ENCODE measurements at regions not wholly inside any gene's neighbourhood (a gene's known extent, or its start where the extent isn't known, plus 50 kb on each side); places are given as distances from the start of the nearest gene placed in this dataset.

DNA sequence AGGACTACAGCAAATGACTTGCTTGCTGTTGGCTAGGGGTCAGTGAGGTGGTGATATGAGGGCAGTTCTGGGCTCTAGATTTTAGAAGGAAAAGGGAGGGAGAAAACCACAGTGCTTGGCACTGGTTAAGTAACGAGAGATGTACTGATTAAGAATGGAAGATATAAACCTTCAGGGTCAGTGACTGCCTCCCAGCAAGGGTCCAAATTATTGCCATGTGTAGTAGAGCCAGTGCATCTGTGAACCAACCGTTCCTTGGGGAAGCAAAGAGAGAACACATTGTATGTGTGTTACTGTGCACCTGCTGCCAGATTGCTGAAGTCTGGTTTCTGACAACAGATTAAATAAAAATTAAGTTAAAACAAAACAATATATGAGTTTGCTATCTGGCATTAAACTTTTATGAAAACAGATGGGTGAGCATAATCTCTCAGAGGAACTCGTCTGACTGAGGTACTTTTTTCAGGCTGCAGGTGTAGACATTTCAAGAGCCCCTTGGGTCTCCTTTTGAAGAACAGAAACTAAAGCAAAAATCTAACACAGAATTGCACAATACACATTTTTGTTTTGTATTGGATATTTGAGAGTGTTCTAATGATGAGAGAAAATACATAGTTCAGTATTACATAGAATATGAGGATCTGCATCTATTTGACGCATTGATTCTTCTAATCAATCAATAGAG, 1120.6 kb downstream of the SORCS3 start:
- Histone ChIP-seq H3K27me3 (ENCODE audit: control insufficient read depth, low read length) (no peaks in the 10 kb centered on the region), H3K79me2 (ENCODE audit: control insufficient read depth, low read length) (no peaks in the 10 kb centered on the region), H3K4me3 (ENCODE audit: low read length) (no peak overlapping the region), H3K4me1 (ENCODE audit: control insufficient read depth, low read length) (no peaks in the 10 kb centered on the region), H3K4me2 (ENCODE audit: low read length) (no peak overlapping the region), H3K9me2 (replicated peaks; ENCODE audit: control insufficient read depth, low read length) (no peaks in the 10 kb centered on the region), H3K36me3 (ENCODE audit: control insufficient read depth, low read length) (no peaks in the 10 kb centered on the region), H3K9me3 (ENCODE audit: control insufficient read depth, insufficient read depth, low read length) (no peaks in the 10 kb centered on the region), H3F3A (ENCODE audit: control insufficient read depth, insufficient read depth) (no peaks in the 10 kb centered on the region), H4K20me1 (ENCODE audit: control insufficient read depth, insufficient read depth, low read depth, low read length) (no peaks in the 10 kb centered on the region), H3K27ac (ENCODE audit: low read depth, low read length) (no peak overlapping the region)
- no peak for TF ChIP-seq EZH2phosphoT487 (IDR thresholded peaks at IDR 0.05; ENCODE audit: borderline replicate concordance, low read length)
- TF ChIP-seq, protein P1, sequence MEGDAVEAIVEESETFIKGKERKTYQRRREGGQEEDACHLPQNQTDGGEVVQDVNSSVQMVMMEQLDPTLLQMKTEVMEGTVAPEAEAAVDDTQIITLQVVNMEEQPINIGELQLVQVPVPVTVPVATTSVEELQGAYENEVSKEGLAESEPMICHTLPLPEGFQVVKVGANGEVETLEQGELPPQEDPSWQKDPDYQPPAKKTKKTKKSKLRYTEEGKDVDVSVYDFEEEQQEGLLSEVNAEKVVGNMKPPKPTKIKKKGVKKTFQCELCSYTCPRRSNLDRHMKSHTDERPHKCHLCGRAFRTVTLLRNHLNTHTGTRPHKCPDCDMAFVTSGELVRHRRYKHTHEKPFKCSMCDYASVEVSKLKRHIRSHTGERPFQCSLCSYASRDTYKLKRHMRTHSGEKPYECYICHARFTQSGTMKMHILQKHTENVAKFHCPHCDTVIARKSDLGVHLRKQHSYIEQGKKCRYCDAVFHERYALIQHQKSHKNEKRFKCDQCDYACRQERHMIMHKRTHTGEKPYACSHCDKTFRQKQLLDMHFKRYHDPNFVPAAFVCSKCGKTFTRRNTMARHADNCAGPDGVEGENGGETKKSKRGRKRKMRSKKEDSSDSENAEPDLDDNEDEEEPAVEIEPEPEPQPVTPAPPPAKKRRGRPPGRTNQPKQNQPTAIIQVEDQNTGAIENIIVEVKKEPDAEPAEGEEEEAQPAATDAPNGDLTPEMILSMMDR (IDR thresholded peaks at IDR 0.05; ENCODE audit: low read depth, low read length, poor library complexity, severe bottlenecking) = no peak

DNA sequence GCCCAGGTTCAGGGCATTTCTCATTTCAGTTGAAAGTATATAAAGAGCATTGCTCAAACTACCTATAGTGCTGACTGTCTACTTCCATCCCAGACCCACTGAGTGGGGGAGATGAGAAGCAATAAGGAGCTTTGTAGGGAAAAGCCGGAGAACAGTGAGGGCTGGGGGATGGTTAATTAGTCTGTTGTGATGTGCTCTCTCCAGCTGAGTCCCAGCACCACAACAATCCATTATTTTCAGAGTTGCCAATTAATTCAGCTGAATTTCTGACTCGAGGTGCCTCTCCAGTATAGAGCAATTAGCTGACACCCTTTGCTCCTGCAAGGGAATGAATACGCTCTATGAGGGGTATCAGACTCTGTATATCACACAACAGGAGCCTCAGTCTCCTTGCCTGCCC, 1118.6 kb downstream of the SORCS3 start:
- H3K9me2 ChIP-seq (replicated peaks; ENCODE audit: control insufficient read depth, low read length) = no peaks in the 10 kb centered on the region
- no peaks in the 10 kb centered on the region for H3K9me3 ChIP-seq (ENCODE audit: control insufficient read depth, insufficient read depth, low read length)
- H3K4me3 ChIP-seq (ENCODE audit: low read length) = no peak overlapping the region
- no peaks in the 10 kb centered on the region for H3K79me2 ChIP-seq (ENCODE audit: control insufficient read depth, low read length)
- H3K4me1 ChIP-seq (ENCODE audit: control insufficient read depth, low read length) = no peaks in the 10 kb centered on the region
- no peak overlapping the region for H3K4me2 ChIP-seq (ENCODE audit: low read length)
- no peaks in the 10 kb centered on the region for H3K27me3 ChIP-seq (ENCODE audit: control insufficient read depth, low read length)
- H3F3A ChIP-seq (ENCODE audit: control insufficient read depth, insufficient read depth) = no peaks in the 10 kb centered on the region
- H3K36me3 ChIP-seq (ENCODE audit: control insufficient read depth, low read length) = no peaks in the 10 kb centered on the region
- TF ChIP-seq, protein P1 (IDR thresholded peaks at IDR 0.05; ENCODE audit: low read depth, low read length, poor library complexity, severe bottlenecking) = no peak
- TF ChIP-seq EZH2phosphoT487 (IDR thresholded peaks at IDR 0.05; ENCODE audit: borderline replicate concordance, low read length) = no peak
- no peaks in the 10 kb centered on the region for H4K20me1 ChIP-seq (ENCODE audit: control insufficient read depth, insufficient read depth, low read depth, low read length)
- H3K27ac ChIP-seq (ENCODE audit: low read depth, low read length) = no peak overlapping the region

DNA sequence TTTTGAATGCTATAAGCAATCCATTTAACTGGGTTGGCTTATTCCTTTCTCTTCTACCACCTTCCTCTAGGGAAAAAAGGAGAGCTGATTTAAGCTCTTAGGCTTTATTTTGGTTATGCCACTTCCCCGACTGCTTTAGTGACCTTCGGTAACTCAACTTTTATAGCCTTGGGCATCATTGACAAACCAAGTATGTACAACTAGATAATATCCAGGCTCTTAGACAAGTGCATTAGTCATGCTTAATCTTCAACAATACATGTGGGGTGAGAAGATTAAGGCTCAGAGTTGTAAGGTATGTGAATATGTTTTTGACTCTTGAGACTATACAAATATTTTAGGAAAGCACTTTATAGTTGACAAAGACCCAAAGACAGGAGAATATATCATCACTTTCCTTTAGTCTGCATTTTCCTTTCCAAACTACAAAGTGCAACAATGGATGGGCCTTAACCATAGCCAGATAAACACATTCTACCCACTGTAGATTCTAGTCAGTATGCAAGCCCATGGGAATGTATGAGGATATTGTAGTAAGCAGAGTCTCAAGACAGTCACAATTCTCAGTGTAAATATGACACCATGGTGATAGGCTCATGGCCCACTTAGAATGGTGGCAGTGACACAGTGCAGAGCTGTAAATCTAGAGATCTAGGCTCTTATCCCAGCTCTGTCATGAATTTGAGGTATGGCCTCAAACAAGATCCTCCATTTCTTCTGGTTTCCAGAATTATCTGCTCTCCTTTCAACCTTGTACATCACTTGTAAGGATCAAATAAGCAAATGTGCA, 1117.3 kb downstream of the SORCS3 start:
- Histone ChIP-seq H3K27ac (ENCODE audit: low read depth, low read length) (no peak overlapping the region), H3K4me2 (ENCODE audit: low read length) (no peak overlapping the region), H3K9me2 (replicated peaks; ENCODE audit: control insufficient read depth, low read length) (no peaks in the 10 kb centered on the region), H3K4me3 (ENCODE audit: low read length) (no peak overlapping the region), H3K36me3 (ENCODE audit: control insufficient read depth, low read length) (no peaks in the 10 kb centered on the region), H3K79me2 (ENCODE audit: control insufficient read depth, low read length) (no peaks in the 10 kb centered on the region), H3F3A (ENCODE audit: control insufficient read depth, insufficient read depth) (no peaks in the 10 kb centered on the region), H3K9me3 (ENCODE audit: control insufficient read depth, insufficient read depth, low read length) (no peaks in the 10 kb centered on the region), H3K27me3 (ENCODE audit: control insufficient read depth, low read length) (no peaks in the 10 kb centered on the region), H4K20me1 (ENCODE audit: control insufficient read depth, insufficient read depth, low read depth, low read length) (no peaks in the 10 kb centered on the region), H3K4me1 (ENCODE audit: control insufficient read depth, low read length) (no peaks in the 10 kb centered on the region)
- TF ChIP-seq, protein P1 (IDR thresholded peaks at IDR 0.05; ENCODE audit: low read depth, low read length, poor library complexity, severe bottlenecking) = no peak
- TF ChIP-seq EZH2phosphoT487 (IDR thresholded peaks at IDR 0.05; ENCODE audit: borderline replicate concordance, low read length) = no peak
